ENCODE measurements at regions not wholly inside any gene's neighbourhood (a gene's known extent, or its start where the extent isn't known, plus 50 kb on each side); places are given as distances from the start of the nearest gene placed in this dataset.

- TF ChIP-seq CTCF (IDR thresholded peaks at IDR 0.05) (no peak), POLR2A (IDR thresholded peaks at IDR 0.05) (no peak), POLR2AphosphoS5 (IDR thresholded peaks at IDR 0.05) (no peak), EP300 (IDR thresholded peaks at IDR 0.05; ENCODE audit: low read depth) (no peak)
Observed at GRCh38 chr2:234272069-234272850, 221.8 kb downstream of the SPP2 start.

Data from transverse colon (tissue), 4 donors.